CD4-positive, alpha-beta memory T cell (primary cell): ENCODE measurements at regions not wholly inside any gene's neighbourhood (a gene's known extent, or its start where the extent isn't known, plus 50 kb on each side); places are given as distances from the start of the nearest gene placed in this dataset.
"Not testable (repeated sequence)": the region's sequence is repeated elsewhere in the genome, so short reads cannot be mapped to it uniquely, and the experiment has no call there.

ENCODE experiments used
- CTCF ChIA-PET: fragments of 350-600 bp; sonication (Branson Sonifier 250); formaldehyde crosslinking; loops from one replicate; lab custom pipeline; 2021; ENCODE audit warnings: inconsistent platforms; ENCODE audit not compliant: partially characterized antibody; lab: Charles Lee
- POLR2A ChIA-PET: fragments of 350-600 bp; sonication (Branson Sonifier 250); formaldehyde crosslinking; loops from one replicate; lab custom pipeline; 2021; ENCODE audit not compliant: partially characterized antibody; lab: Charles Lee
- DNase-seq, 5 donors: peaks; one replicate each; pipeline versions ENCODE4 v3.0.0 to v3.0.0-alpha.2; 2020 to 2022; ENCODE audit warnings: mixed read lengths in 1 of 5
- H3K27ac ChIP-seq: one replicate; pipeline ENCODE4 v1.7.0; 2013; ENCODE audit warnings: low read depth, low read length
- H3K27me3 ChIP-seq: 2 replicates; pipeline ENCODE4 v1.7.0; 2013; ENCODE audit warnings: mild to moderate bottlenecking, low read length, moderate library complexity; ENCODE audit not compliant: insufficient read depth
- H3K36me3 ChIP-seq: 2 replicates; pipeline ENCODE4 v1.7.0; 2013; ENCODE audit warnings: mild to moderate bottlenecking, low read length, moderate library complexity; ENCODE audit not compliant: insufficient read depth
- H3K4me1 ChIP-seq: 2 replicates; pipeline ENCODE4 v1.7.0; 2013; ENCODE audit warnings: mild to moderate bottlenecking, low read length, moderate library complexity; ENCODE audit not compliant: insufficient read depth
- H3K4me3 ChIP-seq, 2 donors: one replicate each; pipeline ENCODE4 v1.7.0; 2013; ENCODE audit warnings: low read length in 2 of 2, mild to moderate bottlenecking in 1 of 2
- H3K9me3 ChIP-seq, 2 donors: one replicate each; pipeline ENCODE4 v1.7.0; 2013; ENCODE audit warnings: low read length in 2 of 2, control low read depth in 1 of 2; ENCODE audit not compliant: control insufficient read depth in 1 of 2
- H3K27ac Mint-ChIP-seq, 7 donors: one replicate each; pipeline ENCODE4 v1.8.0; 2020 to 2021; ENCODE audit warnings: mixed read lengths in 7 of 7, mild to moderate bottlenecking in 6 of 7, inconsistent platforms in 3 of 7, moderate library complexity in 3 of 7
- H3K27me3 Mint-ChIP-seq, 2 donors: one replicate each; pipeline ENCODE4 v1.8.0; 2020 to 2021; ENCODE audit warnings: mixed read lengths in 2 of 2
- H3K36me3 Mint-ChIP-seq, 2 donors: one replicate each; pipeline ENCODE4 v1.8.0; 2020 to 2021; ENCODE audit warnings: mixed read lengths in 2 of 2, inconsistent platforms in 1 of 2, mild to moderate bottlenecking in 1 of 2
- H3K4me1 Mint-ChIP-seq, 4 donors: one replicate each; pipeline ENCODE4 v1.8.0; 2020 to 2021; ENCODE audit warnings: mixed read lengths in 4 of 4, mild to moderate bottlenecking in 1 of 4
- H3K4me3 Mint-ChIP-seq, 8 donors: one replicate each; pipeline ENCODE4 v1.8.0; 2020 to 2021; ENCODE audit warnings: mixed read lengths in 8 of 8, mild to moderate bottlenecking in 7 of 8, moderate library complexity in 6 of 8, inconsistent platforms in 3 of 8
- H3K9me3 Mint-ChIP-seq, 8 donors: one replicate each; pipeline ENCODE4 v1.8.0; 2020 to 2021; ENCODE audit warnings: mixed read lengths in 8 of 8, mild to moderate bottlenecking in 5 of 8, inconsistent platforms in 3 of 8, moderate library complexity in 1 of 8
- intact Hi-C: fragments of 100-400 bp; cut with micrococcal nuclease; formaldehyde crosslinking; loops from one replicate; pipeline ENCODE4 v1.15.1; 2023

DNA sequence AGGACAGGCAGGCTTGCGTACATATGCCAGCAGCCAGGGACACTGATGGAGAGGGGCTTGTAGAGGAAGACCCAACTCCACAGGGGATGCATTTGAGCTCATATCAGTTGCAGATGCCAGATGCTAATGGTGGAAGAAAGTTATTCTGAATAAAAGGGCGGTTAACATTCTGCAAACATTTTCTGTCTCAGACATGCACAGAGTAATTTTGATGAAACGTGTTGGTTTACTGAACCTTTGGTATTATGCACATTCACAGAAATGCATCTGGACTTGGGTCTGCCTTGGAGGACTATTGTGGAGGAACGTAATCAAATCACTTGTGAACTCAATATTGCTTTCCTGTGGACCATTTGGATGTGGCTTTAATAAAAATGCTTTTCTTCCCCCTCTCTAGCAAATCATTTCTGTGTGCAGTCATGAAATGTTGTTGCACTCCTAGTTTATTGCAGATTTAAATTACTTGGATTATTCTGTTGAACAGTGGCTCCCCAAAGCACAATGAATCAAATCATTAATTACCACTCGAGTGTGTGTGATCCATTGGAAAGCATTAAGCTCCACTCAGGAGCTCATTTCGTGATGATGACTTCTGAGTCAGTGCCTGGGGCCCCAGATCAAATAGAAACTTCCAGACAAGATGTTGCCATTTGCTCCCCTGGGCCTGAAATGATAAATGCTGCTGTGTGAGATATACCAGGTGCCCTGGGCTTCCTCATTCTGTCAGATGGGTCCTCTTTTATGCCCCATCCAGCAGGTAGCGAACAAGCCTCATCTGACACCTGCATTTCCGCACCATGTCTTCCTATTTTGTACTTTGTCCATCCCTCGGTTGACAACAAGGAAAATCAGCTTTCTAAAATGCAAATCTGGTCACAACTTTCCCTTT lies 697.0 kb upstream of the HS6ST1 start:
- H3K4me1 Mint-ChIP-seq = no peaks in the 10 kb centered on the region
- Histone ChIP-seq H3K36me3 (no peaks in the 10 kb centered on the region), H3K9me3 (no peaks in the 10 kb centered on the region), H3K27ac (no peak overlapping the region), H3K4me3 (no peak overlapping the region), H3K4me1 (no peaks in the 10 kb centered on the region), H3K27me3 (no peaks in the 10 kb centered on the region)
- no peak overlapping the region for H3K4me3 Mint-ChIP-seq
- intact Hi-C loops = no loop called here
- DNase-seq = no peak
- CTCF ChIA-PET = no interaction called here
- no peak overlapping the region for H3K27ac Mint-ChIP-seq
- peaks cover 0 to 4% (median under 1%) of the 10 kb centered on the region in 8 donors for H3K9me3 Mint-ChIP-seq
- no peaks in the 10 kb centered on the region for H3K27me3 Mint-ChIP-seq
- POLR2A ChIA-PET = no interaction called here
- H3K36me3 Mint-ChIP-seq = no peaks in the 10 kb centered on the region

DNA sequence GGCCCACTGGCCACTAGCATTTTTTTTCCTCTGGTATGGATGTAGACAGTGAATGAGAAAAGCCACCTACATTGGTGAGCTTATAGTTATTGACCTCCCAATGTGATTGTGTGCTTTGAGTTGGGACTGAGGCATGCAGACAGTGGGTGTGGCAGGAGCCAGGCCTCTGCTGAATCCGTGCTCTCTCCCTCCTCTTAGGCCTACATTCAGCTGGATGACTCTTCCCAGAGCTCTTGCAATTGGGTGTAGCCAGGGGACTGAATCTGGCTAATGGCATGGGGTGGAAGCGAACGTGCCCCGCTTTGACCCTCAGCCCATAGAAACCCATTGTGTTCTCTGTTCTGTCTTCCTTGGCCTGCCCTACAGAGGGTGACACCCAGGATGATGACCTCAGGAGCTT lies 698.3 kb upstream of the HS6ST1 start:
- no peak overlapping the region for H3K4me3 Mint-ChIP-seq
- POLR2A ChIA-PET = no interaction called here

DNA sequence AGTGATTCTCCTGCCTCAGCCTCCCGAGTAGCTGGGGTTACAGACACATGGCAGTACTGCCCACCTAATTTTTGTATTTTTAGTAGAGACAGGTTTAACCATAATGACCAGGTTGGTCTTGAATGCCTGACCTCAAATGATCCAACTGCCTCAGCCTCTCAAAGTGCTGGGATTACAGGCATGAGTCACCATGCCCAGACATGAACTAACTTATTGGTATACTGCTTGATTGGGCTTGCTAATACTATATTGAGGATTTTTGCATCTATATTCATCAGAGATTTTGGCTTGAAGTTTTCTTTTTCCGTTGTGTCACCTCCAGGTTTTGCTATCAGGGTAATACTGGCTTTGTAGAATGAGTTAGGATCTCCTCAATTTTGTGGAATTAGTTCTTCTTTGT lies 706.1 kb upstream of the HS6ST1 start:
- no peaks in the 10 kb centered on the region for H3K36me3 ChIP-seq
- intact Hi-C loops = no loop called here
- H3K27me3 ChIP-seq = no peaks in the 10 kb centered on the region
- Mint-ChIP-seq H3K4me3 (no peak overlapping the region), H3K27me3 (no peaks in the 10 kb centered on the region), H3K4me1 (no peaks in the 10 kb centered on the region), H3K36me3 (no peaks in the 10 kb centered on the region), H3K27ac (no peak overlapping the region), H3K9me3 (peaks cover 0 to 9% (median 4%) of the 10 kb centered on the region in 8 donors)
- no peaks in the 10 kb centered on the region for H3K9me3 ChIP-seq
- ChIA-PET POLR2A (no interaction called here), CTCF (no interaction called here)
- no peak overlapping the region for H3K27ac ChIP-seq
- no peak overlapping the region for H3K4me3 ChIP-seq
- H3K4me1 ChIP-seq = no peaks in the 10 kb centered on the region
- DNase-seq = no peak

More for the DNA sequence above, 698.3 kb upstream of the HS6ST1 start:
- Histone ChIP-seq H3K9me3 (no peaks in the 10 kb centered on the region), H3K27me3 (no peaks in the 10 kb centered on the region), H3K36me3 (no peaks in the 10 kb centered on the region), H3K4me3 (no peak overlapping the region), H3K27ac (no peak overlapping the region), H3K4me1 (no peaks in the 10 kb centered on the region)
- Mint-ChIP-seq H3K36me3 (no peaks in the 10 kb centered on the region), H3K27ac (no peak overlapping the region), H3K9me3 (peaks cover 0 to 2% (median 0%) of the 10 kb centered on the region in 8 donors), H3K4me1 (no peaks in the 10 kb centered on the region), H3K27me3 (no peaks in the 10 kb centered on the region)
- intact Hi-C loops = no loop called here
- CTCF ChIA-PET = no interaction called here
- no peak for DNase-seq

DNA sequence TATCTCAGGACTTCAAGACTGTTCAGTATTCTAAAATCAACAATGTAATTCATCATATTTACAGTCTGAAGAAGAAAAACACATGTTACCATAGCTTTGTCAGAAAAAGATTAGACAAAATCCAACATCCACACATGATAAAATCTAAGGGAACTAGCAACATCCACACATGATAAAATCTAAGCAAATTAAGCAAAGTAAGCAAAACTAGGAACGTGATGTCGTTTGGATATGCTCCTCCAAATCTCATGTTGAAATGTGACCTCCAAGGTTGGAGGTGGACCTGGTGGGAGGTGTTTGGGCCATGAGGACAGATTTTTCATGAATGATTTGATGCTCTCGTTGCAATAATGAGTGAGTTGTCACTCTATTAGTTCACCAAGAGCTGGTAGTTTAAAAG lies 717.3 kb upstream of the HS6ST1 start:
- H3K36me3 ChIP-seq = no peaks in the 10 kb centered on the region
- no peaks in the 10 kb centered on the region for H3K36me3 Mint-ChIP-seq
- H3K4me3 Mint-ChIP-seq = no peak overlapping the region
- POLR2A ChIA-PET = no interaction called here
- H3K4me1 Mint-ChIP-seq = no peaks in the 10 kb centered on the region
- H3K4me1 ChIP-seq = no peaks in the 10 kb centered on the region
- no peak overlapping the region for H3K27ac Mint-ChIP-seq
- H3K27me3 ChIP-seq = no peaks in the 10 kb centered on the region
- no peak overlapping the region for H3K27ac ChIP-seq
- H3K9me3 Mint-ChIP-seq = peaks cover 0 to 12% (median 5%) of the 10 kb centered on the region in 8 donors
- CTCF ChIA-PET = no interaction called here
- no peak for DNase-seq
- no peaks in the 10 kb centered on the region for H3K27me3 Mint-ChIP-seq
- H3K9me3 ChIP-seq = no peaks in the 10 kb centered on the region
- intact Hi-C loops = no loop called here
- no peak overlapping the region for H3K4me3 ChIP-seq

DNA sequence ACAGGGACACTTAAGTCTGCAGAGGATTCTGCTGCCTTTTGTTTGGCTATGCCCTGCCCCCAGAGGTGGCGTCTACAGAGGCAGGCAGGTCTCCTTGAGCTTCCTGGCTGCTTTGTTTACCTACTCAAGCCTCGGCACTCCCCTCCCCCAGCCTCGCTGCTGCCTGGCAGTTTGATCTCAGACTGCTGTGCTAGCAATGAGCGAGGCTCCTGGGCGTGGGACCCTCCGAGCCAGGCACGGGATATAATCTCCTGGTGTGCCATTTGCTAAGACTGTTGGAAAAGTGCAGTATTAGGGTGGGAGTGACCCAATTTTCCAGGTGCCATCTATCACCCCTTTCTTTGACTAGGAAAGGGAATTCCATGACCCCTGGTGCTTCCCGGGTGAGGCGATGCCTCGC lies 725.0 kb upstream of the HS6ST1 start:
- H3K36me3 ChIP-seq, POLR2A ChIA-PET, H3K27ac Mint-ChIP-seq, H3K27ac ChIP-seq, H3K4me3 ChIP-seq, H3K27me3 Mint-ChIP-seq, H3K9me3 ChIP-seq, H3K36me3 Mint-ChIP-seq, DNase-seq, H3K4me1 ChIP-seq, intact Hi-C loops, H3K4me1 Mint-ChIP-seq, H3K4me3 Mint-ChIP-seq, CTCF ChIA-PET, H3K27me3 ChIP-seq: not testable (repeated sequence)
- H3K9me3 Mint-ChIP-seq = peaks cover 2 to 23% (median 12%) of the 10 kb centered on the region in 8 donors

DNA sequence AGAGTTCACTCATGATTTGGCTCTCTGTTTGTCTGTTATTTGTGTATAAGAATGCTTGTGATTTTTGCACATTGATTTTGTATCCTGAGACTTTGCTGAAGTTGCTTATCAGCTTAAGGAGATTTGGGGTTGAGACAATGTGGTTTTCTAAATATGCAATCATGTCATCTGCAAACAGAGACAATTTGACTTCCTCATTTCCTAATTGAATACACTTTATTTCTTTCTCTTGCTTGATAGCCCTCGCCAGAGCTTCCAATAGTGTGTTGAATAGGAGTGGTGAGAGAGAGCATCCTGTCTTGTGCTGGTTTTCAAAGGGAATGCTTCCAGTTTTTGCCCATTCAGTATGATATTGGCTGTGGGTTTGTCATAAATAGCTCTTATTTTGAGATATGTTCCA lies 727.8 kb upstream of the HS6ST1 start:
- H3K27ac ChIP-seq, POLR2A ChIA-PET, H3K4me3 Mint-ChIP-seq, H3K4me1 ChIP-seq, H3K4me3 ChIP-seq, H3K36me3 ChIP-seq, CTCF ChIA-PET, H3K27ac Mint-ChIP-seq, H3K27me3 Mint-ChIP-seq, H3K36me3 Mint-ChIP-seq, H3K27me3 ChIP-seq, H3K4me1 Mint-ChIP-seq, intact Hi-C loops, DNase-seq, H3K9me3 ChIP-seq: not testable (repeated sequence)
- peaks cover 2 to 14% (median 9%) of the 10 kb centered on the region in 8 donors for H3K9me3 Mint-ChIP-seq

DNA sequence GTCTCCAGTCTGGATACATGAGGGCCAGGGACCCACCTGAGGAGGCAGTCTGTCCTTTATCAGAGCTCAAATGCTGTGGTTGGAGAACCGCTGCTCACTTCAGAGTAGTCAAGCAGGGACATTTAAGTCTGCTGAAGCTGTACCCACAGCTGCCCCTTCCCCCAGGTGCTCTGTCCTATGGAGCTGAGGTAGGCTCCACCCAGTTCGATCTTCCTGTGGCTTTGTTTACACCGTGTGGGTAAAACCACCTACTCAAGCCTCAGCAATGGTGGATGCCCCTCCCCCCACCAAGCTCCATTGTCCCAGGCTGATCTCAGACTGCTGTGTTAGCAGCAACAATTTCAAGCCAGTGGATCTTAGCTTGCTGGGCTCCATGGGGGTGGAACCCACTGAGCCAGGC lies 731.4 kb upstream of the HS6ST1 start:
- Histone ChIP-seq H3K4me1 (no peaks in the 10 kb centered on the region), H3K27ac (no peak overlapping the region), H3K27me3 (no peaks in the 10 kb centered on the region), H3K4me3 (no peak overlapping the region), H3K36me3 (no peaks in the 10 kb centered on the region), H3K9me3 (no peaks in the 10 kb centered on the region)
- H3K4me1 Mint-ChIP-seq = no peaks in the 10 kb centered on the region
- peaks cover 0 to 8% (median 4%) of the 10 kb centered on the region in 8 donors for H3K9me3 Mint-ChIP-seq
- H3K27me3 Mint-ChIP-seq = no peaks in the 10 kb centered on the region
- CTCF ChIA-PET = no interaction called here
- intact Hi-C loops = no loop called here
- H3K36me3 Mint-ChIP-seq = no peaks in the 10 kb centered on the region
- no peak overlapping the region for H3K27ac Mint-ChIP-seq
- POLR2A ChIA-PET = no interaction called here
- no peak overlapping the region for H3K4me3 Mint-ChIP-seq
- DNase-seq = no peak
